GM19328 (cell line): ENCODE measurements at regions not wholly inside any gene's neighbourhood (a gene's known extent, or its start where the extent isn't known, plus 50 kb on each side); places are given as distances from the start of the nearest gene placed in this dataset.

Source experiments
- ATAC-seq: cut with Tn5 transposase; IDR thresholded peaks from one replicate; pipeline ENCODE4 v1.9.1; 2021; ENCODE audit warnings: mild to moderate bottlenecking, moderate library complexity; ENCODE audit not compliant: unreplicated experiment

DNA sequence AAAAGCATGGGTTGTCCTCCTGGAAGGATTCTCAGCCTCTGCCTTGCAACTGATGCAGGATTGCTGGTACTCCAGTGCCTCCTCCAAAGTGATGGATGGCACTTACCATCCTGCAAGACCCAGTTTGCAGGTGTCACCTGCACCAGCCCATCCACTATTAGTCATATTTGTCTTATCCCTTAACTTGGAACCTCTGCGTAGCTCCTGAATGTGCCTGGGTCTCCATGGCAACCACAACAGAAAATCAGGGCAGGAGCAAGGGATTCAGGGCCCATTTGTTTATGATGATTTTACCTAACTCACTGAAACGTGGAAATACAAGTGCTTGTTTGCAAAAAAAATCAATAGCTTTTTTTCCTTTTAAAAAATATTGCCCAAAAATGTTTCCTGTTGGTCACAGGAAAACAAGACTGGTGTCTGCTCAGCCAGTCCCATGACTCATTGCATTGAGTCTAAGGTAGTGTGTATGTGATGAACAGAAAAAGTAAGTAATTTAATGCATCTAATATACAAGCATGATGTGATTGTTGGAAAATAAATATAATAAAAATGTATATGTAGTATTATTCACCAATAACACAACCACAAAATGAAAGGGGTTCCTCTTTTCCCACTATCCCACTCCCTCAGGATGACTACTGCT, 1196.3 kb upstream of the TMEM132C start:
- ATAC-seq = no peak

DNA sequence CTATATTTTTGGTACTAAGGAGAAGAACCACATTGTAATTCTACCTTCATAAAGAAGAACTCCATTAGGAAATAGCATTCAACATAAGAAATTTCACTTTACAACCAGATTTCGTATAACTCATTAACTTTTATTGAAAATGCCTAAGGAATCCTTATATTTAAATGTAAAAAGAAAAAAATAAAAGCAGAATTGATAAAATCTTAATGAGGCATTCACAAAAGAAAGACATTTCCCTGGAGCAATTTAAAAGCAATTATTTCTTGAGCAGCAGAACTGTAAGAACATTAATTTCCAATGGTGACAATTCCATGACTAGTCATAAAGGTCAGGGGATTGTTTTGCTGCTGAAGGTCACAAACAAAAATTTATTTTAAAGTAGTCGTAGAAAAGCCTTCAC, 1192.8 kb upstream of the TMEM132C start:
- ATAC-seq = no peak

- ATAC-seq = no peak
Observed at GRCh38 chr12:127075981-127076380, 1191.0 kb upstream of the TMEM132C start.

DNA sequence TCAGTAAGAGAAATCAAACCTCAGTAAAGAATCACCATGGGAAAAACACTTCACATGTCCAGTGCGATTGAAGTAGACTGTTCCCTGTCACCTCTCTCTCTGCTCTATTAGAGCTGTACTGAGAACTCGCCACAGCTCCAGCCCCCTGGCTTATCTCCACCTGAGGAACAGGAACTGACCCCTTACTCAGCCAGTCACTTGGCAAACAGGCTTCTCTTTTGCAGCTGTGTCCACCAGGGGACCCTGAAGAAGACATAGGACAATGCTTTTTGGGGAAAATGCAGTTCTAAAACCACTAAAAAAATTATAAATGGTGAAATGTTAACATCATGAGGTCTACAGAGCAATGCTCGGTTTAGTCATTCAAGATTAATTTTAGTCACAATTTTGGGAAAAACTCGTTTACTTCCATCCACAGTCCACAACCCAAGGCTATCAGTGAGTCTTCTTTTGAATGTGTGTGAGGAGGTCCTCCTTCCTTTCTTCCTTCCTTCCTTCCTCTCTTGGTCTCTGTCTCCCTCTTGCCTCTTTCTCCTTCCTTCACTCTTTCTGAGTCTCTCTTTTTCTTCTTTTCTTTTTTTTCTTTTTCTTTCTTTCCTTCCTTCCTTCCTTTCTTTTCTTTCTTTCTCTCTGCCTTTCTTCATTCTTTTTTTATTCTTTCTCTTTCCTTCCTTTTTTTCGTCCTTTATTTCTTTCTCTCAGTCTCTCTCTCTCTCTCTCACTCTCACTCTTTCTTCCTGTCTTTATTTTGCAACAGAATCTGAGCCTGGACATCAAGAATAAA, 1189.5 kb upstream of the TMEM132C start:
- ATAC-seq = no peak

DNA sequence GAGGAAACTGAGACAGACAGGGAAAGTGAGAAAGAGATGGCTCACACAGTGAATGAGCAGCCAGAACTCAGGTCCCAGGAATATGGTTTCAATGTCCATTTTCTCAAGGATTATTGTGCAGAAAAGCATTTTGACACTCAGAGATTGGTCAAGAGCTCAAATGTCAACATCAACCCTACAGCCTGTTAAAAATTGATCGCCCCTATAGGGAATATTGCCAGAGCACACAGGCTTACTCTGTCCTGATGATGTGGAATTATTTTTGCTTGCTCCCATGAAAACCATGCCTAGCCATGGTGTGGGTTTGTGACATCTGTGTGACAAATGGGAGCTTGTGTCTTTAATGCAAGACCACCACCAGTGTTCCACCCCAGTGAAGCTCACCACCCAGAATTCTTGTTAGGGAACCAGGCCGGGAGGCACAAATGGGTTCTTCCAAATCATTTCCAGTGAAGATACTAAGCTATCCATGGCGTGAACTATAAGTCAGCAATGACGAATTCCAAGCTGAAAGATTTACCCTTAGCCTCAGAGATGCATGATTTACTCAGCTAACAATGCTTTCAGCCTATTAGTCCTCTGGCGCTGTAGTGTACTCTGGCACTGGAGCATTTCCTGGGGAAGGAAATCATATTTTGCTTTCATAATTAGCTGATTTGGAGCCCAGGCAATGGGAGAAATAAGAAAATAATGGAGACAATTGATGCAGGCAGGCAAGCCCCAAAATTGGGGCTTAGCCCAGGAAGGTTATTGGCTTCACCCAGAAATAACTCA, 1188.2 kb upstream of the TMEM132C start:
- no peak for ATAC-seq

- ATAC-seq = no peak
Observed at GRCh38 chr12:127079636-127080035, 1187.3 kb upstream of the TMEM132C start.

DNA sequence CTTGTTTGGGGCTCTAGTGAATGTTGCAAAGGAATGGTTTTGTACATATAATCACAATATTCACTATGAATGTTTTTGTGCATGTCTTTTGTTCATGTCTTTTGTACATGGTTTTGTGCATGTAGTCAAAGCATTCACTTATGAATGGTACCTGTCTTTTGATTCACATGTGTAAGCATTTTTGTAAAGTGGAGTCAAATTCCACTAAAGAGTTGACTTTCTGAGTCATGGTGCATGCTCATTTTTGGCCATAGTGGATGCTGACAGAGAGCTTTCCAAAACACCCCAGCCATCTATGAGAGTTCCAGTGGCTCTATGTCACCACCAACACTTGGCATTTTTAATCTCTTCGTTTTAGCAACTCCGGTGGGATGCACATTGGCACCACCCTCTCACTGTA, 1185.9 kb upstream of the TMEM132C start:
- no peak for ATAC-seq

GRCh38 chr12:127083008-127083949, 1183.7 kb upstream of the TMEM132C start:
- ATAC-seq = peak; percentile 98

DNA sequence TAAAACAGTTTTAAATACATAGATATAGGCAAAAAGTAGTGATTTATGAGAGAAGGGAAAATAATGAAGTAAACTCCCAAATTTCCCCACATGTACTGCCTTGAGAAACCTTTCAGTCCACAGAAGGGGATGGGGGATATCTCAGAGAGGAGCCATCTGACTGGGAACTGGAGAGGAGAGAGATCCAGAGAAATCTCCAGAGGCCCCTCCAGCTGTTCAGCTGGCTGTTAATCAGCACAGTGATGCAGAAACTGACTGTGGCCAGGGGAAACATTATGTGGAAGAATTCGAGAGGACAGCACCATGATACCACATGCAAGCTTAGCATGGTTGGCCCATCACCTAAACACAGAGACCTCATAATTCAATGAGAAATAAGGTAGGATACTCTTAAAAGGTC, 1165.9 kb upstream of the TMEM132C start:
- ATAC-seq = no peak

GRCh38 chr12:127106041-127106440, 1160.9 kb upstream of the TMEM132C start:
- no peak for ATAC-seq

DNA sequence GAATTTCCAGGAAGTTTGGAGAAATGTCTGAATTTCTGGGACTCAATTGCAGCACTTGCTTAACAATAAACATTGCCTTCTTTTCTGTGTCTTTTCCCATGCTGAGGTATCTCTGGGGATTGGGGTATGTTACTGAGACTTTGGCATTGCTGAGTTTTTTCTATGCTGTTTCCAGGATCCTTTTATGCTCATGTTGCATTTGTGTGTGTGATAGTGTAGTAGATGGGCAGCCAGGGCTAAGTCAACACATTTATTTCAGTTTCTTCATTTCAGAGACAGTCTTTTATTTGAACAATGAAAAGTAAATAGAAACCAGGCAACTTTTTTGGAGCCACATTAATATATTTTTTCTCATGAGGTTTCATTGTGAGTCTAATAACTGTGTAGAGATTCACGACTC, 1160.3 kb upstream of the TMEM132C start:
- ATAC-seq = no peak

- no peak for ATAC-seq
Observed at GRCh38 chr12:127107744-127108143, 1159.2 kb upstream of the TMEM132C start.

- ATAC-seq = peak; percentile 79
Observed at GRCh38 chr12:127108360-127109215, 1158.4 kb upstream of the TMEM132C start.

- ATAC-seq = no peak
Observed at GRCh38 chr12:127113945-127114344, 1153.0 kb upstream of the TMEM132C start.

- no peak for ATAC-seq
Observed at GRCh38 chr12:127115468-127116035, 1151.4 kb upstream of the TMEM132C start.

GRCh38 chr12:127118251-127118650, 1148.7 kb upstream of the TMEM132C start:
- no peak for ATAC-seq

DNA sequence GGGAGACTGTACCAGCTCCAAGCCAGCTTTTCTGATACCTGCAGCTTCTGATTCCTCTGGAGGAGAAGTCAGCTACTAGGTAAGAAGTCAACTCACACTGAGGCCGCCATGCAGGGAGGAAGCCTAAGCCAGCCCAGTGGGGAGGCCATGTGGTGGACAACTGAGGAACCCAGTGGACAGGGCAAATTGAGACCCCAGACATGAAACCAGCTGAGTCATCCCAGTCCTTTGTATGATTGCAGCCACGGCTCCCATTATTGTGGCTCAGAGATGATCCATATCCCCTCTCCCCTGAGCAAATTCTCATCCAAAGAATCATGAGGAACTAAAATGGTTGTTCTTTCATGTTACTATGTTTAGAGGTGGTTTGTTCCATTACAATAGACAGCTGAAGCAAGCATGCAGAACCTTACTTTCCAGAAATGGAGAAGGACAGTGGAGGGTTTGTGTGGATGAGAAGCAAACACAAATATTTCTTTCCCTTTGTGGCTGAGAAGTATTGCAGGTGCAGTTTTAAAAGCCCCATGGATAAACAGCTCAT, 1147.3 kb upstream of the TMEM132C start:
- ATAC-seq = no peak

DNA sequence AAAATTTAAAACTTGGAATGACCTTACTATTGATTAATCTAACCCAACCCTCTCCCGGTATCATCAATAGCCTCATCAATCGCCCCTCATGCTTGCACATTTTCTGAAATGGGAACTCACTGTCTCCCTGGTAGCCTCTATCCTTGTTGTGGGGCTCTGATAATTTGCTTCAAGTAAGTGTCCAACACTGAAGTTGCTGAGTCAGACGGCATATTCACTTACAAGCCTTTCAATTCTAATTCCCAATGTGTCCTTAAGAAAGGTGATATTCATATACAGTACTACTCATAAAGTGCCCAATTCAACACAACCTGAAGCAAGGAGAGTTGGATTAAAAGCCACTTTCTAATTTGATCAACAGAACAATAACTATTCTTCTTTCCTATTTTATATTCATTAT, 1146.1 kb upstream of the TMEM132C start:
- ATAC-seq = no peak

GRCh38 chr12:127121494-127122084, 1145.4 kb upstream of the TMEM132C start:
- ATAC-seq = no peak
